Pons (tissue), 1 donor: ENCODE measurements at regions not wholly inside any gene's neighbourhood (a gene's known extent, or its start where the extent isn't known, plus 50 kb on each side); places are given as distances from the start of the nearest gene placed in this dataset.

Experiments used
- DNase-seq: peaks from one replicate; pipeline ENCODE4 v3.0.0-alpha.2; 2016; ENCODE audit warnings: low spot score

DNA sequence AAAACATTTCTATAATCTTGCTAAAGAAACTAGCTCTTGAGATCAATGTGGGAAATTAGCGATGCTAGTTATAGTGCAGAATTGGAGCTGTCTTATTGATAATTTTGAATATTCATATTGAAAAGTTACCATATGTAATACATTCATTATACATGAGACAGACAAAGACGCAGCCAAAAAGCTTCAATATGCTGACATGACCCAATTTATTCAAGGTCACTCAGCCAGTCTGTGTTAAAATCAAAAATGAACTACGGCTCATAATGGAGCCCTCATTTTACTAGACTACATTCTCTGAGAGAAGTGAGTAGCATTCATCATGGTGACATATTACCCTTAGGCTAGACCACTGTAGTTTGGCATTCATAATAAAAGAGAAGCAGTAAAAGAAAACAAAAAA is 107.3 kb upstream of the GABRG2 start:
- no peak for DNase-seq

DNA sequence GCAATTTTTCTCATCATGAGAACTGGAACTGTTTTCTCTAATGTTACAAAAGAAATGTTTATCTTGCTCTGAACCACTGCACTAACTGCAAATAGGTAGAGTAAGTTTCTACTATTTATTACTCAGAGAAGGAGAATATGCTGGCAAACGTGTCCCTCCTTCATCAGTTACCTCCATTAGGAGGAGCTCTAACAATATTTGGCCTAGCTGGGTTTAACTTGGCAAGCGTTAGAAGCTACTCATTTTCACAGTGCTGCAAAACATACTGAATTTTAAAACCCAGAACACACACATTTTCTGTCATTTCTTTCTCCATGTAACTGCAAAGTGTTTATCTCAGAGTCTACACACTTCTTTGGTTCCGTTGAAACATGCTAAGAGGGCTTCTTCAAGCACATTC is 101.0 kb upstream of the GABRG2 start:
- peak; percentile 75 for DNase-seq

GRCh38 chr5:161975350-161975749 is 92.2 kb upstream of the GABRG2 start:
- no peak for DNase-seq

GRCh38 chr5:161988077-161988476 is 79.5 kb upstream of the GABRG2 start:
- DNase-seq = no peak
